HG03442 (cell line): ENCODE measurements at regions not wholly inside any gene's neighbourhood (a gene's known extent, or its start where the extent isn't known, plus 50 kb on each side); places are given as distances from the start of the nearest gene placed in this dataset.

Source experiments
- ATAC-seq: cut with Tn5 transposase; IDR thresholded peaks from one replicate; pipeline ENCODE4 v1.9.1; 2021; ENCODE audit warnings: mild to moderate bottlenecking, moderate library complexity; ENCODE audit not compliant: unreplicated experiment

DNA sequence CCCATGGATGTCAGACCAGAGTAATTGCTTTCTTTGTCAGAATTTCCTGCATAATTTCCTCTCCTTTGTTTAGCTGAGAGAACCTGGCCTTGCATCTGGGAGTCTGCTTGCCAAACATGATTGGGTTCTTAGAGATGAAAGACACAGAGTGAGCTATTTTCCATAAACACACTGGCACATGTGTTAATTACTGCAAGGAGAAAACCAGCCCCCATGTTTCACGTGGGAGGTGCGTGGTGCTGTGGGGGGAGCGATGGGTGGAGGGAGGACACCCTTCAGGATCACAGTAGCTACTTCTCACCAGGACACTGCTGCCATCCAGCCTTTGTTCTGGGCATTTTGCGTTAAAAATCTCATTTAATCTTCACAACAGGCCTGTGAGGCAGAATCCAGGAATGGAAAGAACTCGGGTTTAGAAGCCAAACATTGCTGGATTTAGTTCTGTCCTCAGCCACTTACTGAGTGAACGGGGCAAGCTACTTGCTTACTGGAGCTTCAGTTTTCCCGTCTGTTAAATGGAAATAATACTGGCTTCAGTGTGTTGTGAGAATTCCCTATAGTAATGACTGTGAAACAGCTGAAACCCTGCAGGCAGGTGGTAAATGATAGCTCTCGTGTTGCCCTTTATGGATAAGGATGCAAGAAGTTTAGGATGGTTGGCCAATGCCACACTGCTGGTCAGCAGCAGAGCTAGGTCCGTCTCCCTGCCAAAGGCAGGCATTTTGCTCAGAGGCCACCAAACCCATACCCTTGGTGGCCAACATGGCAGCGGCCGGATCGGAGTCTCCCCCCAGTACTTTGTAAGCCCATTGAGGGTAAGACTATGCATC lies 100.1 kb upstream of the ASAP2 start:
- no peak for ATAC-seq

DNA sequence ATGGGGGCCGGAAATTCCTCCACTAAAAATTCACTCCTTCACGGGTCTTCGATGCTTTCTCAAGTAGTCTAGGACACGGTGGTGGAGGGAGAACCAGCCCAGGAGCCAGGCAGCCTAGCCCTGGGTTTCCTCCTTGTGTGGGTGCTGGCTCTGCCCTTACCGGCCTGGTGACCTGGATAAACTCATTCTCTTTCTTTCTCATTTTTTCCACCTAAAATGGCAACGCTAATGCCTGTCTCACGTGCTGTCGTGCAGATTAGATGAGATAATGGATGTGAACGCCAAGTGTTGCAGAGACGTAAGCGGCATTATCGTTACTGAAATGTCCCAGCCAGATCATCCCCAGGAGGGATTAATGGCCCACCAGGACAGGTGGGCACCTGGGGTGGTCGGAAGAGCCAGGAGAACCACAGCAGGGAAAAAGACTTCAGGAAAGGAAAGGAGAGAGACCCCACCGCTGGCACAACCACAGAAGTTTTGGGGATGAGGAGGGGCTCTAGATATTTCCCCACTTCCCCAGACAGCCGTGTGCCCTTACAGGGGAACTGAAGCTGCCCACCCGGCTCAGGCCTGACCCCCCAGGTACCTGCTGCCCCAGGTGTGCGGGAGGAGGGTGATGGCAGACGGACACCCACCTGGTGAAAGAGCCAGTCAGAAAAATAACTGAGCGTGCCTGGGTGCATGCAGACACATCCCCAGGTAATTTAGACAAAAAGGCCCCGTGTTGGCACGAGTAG lies 100.8 kb upstream of the ASAP2 start:
- ATAC-seq: no peak

DNA sequence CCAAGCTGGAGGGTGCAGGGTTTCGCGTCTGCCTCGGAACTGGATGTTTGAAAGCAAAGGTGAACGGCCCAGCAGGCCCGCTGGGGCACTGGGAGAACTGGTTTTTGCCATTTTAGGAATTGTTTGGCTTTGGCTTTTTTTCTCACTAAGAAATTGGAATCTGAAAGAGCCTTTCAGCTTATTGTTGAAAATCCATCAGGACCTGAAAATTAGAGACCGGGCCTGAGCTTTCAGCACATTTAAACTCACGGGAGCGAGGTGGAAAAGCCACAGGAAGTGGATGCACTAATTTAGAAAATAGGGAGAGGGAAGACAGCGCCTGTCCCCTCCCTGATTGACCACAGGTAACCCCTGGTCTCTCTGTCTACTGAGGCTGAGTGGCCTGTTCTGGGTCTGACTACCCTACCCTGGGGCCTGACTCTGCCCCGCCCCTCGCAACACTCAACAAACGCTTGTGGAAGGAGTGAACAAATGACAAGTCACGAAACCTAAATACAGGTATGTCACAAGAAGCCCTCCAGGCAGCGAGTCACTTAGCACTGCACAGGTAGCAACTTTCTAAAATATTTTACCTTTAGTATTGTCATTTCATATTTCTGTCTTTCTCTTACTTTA lies 100.3 kb upstream of the MBOAT2 start:
- no peak for ATAC-seq

DNA sequence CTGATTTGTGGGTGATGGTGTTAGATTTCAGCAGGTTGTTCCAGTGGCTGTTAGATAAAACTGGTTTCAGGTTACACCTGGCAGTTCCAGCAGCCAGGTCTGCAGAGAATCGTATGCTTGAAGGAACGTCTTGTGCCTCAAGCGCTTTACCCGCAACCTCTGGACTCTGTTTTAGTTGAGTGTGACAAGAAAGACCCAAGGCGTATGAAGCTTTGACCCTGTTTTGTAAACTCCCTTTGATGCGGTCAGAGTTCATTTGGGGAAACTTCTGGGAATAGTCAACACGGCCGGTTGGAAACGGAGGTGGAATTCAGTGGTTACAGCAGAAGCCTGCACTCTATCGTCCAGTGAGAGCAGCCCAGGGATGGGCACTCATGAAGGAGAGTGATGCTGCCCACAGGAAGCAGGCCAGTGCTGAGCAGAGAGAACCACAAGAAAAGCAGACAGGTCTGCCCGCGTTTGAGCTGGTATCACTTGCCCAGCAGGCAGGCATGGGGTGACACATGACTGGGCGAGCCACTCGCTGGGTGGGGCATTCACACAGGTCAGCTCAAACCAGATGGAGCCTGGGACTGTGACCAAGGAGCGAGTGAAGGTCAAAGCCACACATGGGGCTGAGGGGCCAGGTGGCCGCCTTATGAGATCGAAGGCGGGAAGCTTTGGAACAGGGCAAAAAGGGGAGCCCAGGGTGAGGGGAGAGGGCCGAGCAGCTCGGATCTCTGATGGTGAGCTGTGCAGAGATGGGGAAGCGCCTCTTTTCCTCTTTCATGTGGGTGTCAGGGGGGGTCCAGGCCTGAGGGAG lies 99.6 kb upstream of the MBOAT2 start:
- ATAC-seq: no peak

DNA sequence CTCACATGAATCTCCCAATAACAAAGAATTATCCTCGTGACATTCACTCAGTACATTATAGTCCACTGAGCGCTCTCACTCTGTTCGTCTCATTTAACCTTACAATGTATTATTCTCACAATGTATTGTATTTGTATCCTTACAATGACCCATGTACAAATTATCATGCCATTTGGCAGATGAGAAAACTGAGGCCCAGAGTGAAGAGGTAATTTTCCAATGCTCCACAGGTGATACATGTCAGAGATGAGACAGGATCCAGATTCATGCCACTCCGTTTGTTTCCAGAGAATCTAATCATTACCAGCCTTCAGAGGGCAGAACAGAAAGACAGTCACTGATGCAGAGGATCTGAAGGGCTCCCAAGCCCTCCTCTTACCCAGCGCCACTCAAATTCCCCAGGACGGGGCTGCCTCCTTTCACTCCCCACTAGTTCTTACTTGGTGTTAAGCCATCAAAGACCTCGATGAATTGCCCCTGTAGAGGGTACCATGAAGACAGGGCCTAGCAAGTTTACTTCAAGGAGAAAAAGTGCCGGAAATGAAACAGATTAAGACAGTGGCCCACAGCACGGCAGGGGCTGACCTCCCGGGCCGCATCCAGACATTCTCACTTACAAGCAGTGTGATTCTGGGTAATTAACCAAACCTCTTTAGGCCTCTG lies 98.4 kb upstream of the MBOAT2 start:
- ATAC-seq: no peak

DNA sequence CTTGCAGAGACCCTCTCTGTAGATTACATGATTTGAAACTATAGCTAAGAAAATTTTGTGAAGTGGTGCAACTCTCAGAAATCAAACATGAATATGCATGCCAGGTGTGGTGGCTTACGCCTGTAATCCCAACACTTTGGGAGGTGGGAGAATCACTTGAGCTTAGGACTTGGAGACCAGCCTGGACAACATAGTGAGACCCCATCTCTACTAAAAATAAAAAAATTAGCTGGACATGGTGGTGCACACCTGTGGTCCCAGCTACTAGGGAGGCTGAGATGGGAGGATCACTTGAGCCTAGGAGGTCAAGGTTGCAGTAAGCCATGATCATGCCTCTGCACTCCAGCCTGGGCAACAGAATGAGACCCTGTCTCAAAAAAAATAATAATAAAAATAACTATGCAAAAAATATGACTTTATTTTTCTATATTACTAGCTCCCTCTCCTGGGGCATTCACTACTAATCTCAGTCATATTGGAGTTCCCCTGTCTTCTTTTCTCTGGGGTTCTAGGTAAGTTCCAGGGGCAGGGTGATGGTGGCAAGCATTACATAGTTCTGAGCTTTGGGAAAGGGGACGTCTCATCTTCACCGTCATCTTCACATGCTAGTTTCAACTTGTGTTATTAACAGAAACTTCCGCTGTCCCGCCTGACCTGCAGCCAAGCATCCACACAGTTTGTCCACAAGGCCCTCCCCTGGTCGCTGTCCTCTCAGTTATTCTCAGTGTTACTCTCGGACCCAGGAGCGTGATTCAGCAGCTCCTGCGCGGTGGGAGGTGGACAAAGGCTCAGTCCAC lies 96.8 kb upstream of the MBOAT2 start:
- ATAC-seq: peak; percentile 54

DNA sequence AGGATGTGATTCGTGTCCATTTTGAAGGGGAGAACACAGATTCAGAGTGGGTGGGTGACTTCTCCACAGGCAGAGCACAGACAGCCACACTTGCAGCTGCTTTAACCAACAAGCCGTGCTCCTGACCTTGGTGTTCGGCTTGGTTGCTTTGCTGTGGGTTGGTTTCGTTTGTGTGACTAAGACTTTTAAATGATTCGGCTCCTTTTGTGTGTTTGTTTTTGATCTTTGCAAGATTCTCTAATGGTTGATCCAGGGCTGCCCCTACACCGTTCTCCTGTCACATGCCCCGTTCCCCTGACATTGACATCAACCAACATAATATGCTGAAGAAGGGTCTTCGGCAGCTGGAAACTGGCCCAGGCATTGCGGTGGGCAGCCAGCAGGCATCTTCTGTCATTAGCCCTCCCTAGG lies 95.9 kb upstream of the MBOAT2 start:
- ATAC-seq: peak; percentile 73

DNA sequence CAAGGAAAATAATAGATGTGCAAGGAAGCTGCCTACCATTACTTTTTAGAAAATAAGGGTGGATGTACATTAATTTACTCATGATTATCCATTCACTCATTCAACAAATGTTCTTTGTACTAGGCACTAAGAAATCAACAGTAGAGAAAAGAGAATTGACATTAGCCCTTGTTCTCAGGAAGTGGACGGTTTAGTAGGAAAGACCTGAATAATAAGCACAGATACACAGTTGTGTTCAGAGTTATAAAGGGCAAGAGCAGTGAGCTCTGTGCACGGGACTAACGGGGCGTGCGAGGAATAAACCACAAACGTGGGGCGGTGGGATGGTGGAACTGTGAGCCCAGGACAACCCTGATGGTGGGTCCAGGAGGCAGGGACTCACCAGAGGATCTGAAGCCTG lies 94.4 kb upstream of the MBOAT2 start:
- no peak for ATAC-seq

DNA sequence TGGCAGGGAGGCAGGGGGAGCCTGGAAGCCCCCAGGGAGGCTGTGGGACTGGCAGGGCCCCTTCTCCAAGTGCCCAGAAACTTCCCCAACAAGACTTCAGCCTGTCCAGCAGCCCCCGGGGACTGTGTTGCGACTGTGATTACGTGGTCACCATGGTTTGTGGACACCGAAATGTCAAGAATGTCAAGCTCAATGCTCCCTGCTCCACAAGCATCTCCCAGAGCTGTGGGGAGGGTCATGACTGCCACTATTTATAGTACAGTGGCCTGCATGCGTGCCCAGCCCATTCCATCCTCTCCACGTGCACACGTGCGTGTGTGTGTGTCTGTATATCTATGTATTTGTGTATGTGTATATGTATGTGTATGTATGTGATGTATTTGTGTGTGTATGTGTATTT lies 93.8 kb upstream of the MBOAT2 start:
- no peak for ATAC-seq

DNA sequence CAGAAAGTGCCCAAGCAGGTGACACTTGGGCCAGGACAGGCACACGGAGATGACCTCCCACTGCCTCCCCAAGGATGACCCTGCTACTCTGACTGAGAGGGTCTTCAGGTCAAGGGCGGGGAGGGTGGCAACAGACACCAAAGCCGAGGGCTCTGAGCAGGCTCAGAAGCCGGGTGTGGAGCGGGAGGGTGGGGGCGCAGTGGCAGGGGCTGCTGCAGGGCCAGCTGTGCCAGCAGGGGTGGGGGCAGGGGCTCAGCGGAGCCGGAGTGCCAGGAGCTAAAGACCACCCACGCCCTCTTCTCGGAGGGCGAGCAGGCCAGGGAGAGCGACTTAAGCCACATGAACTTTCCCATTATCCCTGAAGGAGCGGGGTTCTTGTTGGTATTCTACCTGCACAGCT lies 93.3 kb upstream of the MBOAT2 start:
- ATAC-seq: no peak

DNA sequence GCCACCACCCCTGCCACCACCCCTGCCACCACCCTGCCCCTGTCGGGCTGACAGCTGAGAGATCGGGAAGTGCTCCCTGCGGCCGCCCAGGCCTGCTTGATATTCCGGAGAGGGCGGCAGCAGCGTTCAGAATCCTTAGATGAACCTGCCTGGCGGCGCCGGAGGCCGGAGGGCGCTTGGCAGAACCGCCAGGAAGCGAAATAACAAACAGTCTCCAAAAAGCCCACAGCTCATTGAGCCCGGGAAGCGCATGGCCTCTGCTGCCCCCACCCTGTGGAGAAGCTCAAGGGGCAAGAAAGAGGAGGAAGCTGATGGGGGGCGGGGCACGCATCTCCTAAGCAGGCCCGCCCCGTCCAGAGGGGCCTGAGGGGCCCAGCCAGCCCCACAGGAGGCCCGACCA lies 92.2 kb upstream of the MBOAT2 start:
- no peak for ATAC-seq

DNA sequence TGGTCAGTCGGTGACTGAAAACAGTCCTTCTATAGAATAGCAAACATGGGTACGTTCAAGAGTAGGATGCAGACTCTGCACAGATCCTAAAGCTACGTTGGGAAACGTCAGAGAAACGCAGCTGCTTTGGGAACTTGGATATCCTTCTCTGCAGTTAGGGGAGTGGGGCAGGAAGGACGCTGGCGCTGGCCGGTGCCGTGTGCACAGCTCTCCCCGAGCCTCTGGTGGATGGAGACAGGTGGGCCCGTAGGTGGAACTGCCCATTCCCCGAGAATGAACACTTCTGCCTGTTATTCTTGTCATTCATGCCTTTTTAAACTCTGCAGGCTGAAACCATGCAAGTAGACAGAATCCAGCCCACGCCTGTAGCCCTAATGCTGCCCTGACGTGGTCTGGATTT lies 91.7 kb upstream of the MBOAT2 start:
- no peak for ATAC-seq

DNA sequence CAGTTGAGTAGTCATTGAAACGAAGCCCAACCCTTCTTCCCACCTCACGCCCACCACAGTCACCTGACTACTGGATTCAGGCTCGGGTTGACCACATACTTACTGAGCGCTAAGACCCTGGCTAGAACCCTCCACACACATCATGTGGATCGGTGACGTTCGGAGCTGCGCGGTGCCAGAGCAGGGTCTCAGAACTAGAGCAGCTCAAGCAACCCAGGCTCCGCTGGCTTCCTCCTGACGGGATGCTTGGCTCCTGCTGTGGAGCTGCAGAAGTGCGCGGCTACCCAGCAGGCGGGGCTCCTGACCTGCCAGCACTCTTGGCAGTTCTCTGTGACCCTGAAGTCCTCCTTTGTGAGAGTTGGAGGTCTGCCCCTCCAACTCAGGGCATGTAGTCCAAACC lies 90.6 kb upstream of the MBOAT2 start:
- ATAC-seq: no peak

DNA sequence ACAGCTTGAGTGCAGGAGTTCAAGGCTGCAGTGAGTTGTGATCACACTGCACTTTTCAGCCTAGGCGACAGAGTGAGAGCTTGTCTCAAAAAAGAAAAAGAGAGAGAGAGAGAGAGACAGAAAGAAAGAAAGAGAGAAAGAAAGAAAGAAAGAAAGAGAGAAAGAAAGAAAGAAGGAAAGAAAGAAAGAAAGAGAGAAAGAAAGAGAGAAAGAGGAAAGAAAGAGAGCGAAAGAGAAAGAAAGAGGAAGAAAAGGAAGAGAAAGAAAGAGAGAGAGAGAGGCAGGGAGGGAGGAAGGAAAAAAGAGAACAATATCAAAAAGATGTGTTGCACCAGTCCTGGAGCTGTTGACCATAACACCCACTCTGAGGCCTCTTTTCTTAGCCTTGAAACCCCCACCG lies 89.8 kb upstream of the MBOAT2 start:
- no peak for ATAC-seq

DNA sequence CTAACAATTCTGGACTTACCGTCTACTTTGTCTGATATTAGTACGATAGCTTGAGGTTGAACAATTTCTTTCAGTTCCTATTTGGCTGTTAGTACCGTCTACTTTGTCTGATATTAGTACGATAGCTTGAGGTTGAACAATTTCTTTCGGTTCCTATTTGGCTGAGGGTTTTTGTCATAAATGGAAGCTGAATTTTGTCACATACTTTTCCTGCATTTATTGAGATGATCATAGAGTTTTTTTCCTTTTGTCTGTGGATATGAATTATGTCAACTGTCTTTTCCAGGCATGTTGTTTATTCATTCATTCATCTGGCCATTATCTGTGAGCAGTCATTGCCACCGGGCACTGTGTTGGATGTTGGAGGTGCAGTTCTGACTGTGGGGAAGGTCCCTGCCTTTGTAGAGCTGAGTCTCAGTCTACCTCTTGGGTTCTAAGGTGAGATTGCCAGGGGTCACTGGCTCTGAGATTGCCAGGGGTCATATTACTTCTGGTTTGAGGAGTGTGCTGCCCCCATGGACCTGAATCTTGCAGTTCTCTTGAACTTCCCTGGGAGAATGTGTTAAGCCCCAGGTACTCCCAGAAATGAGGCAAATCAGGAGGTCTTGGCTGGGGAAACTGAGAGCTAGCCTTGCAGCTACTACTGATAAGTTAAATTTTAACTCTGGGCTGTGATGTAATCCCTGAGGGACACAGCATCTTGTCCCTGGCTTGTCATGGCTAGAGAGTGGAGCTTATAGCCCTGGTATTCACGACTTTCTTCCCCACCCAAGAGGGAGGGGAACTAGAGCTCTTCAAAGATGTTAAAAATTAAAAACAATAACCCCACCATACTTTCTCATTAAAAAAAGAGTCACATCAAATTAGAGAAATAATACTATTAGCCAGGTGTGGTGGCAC lies 89.1 kb upstream of the MBOAT2 start:
- peak; percentile 94 for ATAC-seq

DNA sequence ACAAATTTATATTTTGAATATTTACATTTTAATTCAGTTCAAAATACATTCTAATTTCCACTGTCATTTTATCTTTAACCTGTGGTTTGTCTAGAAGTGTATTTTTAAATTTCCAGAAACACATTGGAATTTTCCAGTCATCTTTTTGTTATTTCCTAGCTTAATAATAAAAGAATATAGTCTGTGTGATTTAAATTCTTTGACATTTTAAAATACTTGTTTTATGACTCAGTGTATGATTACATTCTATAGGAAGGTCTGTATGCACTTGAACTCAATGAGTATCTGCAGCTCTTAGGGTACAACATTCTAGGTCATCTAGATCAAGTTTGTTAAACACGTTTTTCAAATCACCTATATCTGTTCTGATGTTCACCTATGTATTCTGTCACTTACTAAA lies 88.3 kb upstream of the MBOAT2 start:
- ATAC-seq: no peak

DNA sequence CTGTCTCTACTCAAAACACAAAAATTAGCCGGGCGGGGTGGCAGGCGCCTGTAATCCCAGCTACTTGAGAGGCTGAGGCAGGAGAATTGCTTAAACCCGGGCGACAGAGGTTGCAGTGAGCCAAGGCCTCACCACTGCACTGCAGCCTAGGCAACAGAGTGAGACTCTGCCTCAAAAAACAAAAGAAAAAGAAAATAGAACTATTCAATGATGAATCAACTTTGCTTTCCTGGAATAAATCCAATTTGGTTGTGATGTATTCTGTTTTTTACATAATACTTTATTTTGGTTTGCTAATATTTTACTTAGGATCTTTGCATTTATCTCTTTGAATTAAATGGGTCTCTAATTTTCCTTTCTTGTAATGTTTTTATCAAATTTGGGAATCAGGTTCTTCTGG lies 86.3 kb upstream of the MBOAT2 start:
- ATAC-seq: no peak

DNA sequence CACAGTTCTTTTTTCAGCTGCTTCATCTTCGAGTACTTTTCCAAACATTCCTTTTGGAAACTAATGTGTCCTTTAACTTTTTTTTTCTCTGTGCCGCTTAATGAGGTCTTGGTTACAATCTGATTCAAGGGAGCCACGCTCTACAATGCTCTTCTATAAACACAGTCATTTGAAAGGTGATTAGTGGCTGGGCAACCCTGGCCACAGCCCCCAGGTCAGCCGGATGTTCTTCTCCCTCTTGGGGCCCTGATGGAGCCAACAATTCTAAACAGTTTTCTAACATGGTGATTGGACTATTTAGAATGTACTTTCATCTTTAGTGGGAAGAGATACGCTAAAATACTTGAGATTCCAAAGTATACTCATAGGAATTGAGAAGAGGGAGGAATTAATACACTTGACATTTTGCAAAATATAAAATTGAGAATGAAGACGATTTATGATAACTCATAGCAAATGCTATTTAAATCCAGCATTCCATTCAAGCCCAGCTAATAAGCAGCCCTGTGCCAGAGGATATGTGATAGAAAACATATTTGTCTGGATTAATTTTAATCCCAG lies 83.7 kb upstream of the MBOAT2 start:
- no peak for ATAC-seq

DNA sequence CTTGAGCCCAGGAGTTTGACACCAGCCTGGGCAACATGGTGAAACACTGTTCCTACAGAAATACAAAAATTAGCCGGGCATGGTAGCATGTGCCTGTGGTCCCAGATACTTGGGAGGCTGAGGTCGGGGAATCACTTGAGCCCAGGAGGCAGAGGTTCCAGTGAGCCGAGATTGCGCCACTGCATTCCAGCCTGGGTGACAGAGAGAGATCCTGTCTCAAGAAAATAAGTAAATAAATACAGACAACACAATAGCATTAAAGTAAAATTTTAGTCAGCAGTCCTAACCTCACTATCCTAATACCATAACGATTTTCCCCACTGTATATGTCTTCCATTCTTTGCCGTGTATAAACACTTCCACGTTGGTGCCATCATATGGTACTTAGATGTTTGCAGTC lies 83.0 kb upstream of the MBOAT2 start:
- ATAC-seq: no peak
